ENCODE measurements at regions not wholly inside any gene's neighbourhood (a gene's known extent, or its start where the extent isn't known, plus 50 kb on each side); places are given as distances from the start of the nearest gene placed in this dataset.

GRCh38 chr4:53942712-53943111, 121.7 kb downstream of the CHIC2 start:
- TF ChIP-seq CTCF (conservative IDR thresholded peaks at IDR 0.05 in 1 of 2, IDR thresholded peaks at IDR 0.05 in 1 of 2; ENCODE audit: low read depth in 1 of 2, low read length in 2 of 2) (no peak), EZH2 (IDR thresholded peaks at IDR 0.05; ENCODE audit: low read length, missing control alignments) (no peak)
